IMR-90 (cell line): ENCODE measurements at regions not wholly inside any gene's neighbourhood (a gene's known extent, or its start where the extent isn't known, plus 50 kb on each side); places are given as distances from the start of the nearest gene placed in this dataset.

Source experiments
- ATAC-seq: fragments of 200-7000 bp; cut with Tn5 transposase; 2 replicates; pipeline ENCODE4 v1.9.1; 2020; ENCODE audit warnings: low read depth, mild to moderate bottlenecking, moderate library complexity
- BruUV-seq: library from RNA; stranded (reverse); fragments of 400-500 nt; replicated peaks from 2 replicates; lab custom pipeline; 2021; lab: Mats Ljungman, UMichigan
- CTCF ChIA-PET: fragments of 300-600 bp; formaldehyde crosslinking; extraction: SDS; loops from one replicate; lab custom pipeline; 2021; ENCODE audit warnings: antibody characterized with exemption; lab: Yijun Ruan, JAX
- POLR2A ChIA-PET: fragments of 300-600 bp; sonication (Branson Sonifier 250); formaldehyde crosslinking; loops from one replicate; lab custom pipeline; 2022; ENCODE audit warnings: antibody characterized with exemption; ENCODE audit not compliant: unreplicated experiment; lab: Charles Lee
- DNase-seq: peaks from one replicate; pipeline ENCODE4 v3.0.0; 2013
- H2AFZ ChIP-seq: replicated peaks from 2 replicates; pipeline ENCODE3; 2013; ENCODE audit warnings: low read length, mild to moderate bottlenecking; ENCODE audit not compliant: poor library complexity
- H2AK5ac ChIP-seq: 2 replicates; pipeline ENCODE4 v1.6.1; 2013; ENCODE audit warnings: low read depth, low read length, inconsistent platforms
- H2AK9ac ChIP-seq: replicated peaks from 2 replicates; pipeline ENCODE3; 2013; ENCODE audit warnings: mild to moderate bottlenecking, low read depth, low read length, moderate library complexity; ENCODE audit not compliant: poor library complexity
- H2BK120ac ChIP-seq: 2 replicates; pipeline ENCODE4 v1.6.1; 2013; ENCODE audit warnings: low read depth, low read length, inconsistent platforms
- H2BK15ac ChIP-seq: 3 replicates; pipeline ENCODE4 v1.6.1; 2013; ENCODE audit warnings: low read depth, low read length, inconsistent platforms
- H2BK20ac ChIP-seq: 2 replicates; pipeline ENCODE4 v1.6.1; 2013; ENCODE audit warnings: low read depth, mild to moderate bottlenecking, inconsistent platforms, low read length, moderate library complexity
- H2BK5ac ChIP-seq: 2 replicates; pipeline ENCODE4 v1.6.1; 2013; ENCODE audit warnings: mild to moderate bottlenecking, low read depth, low read length, inconsistent platforms; ENCODE audit not compliant: poor library complexity, severe bottlenecking
- H3K14ac ChIP-seq: replicated peaks from 2 replicates; pipeline ENCODE4 v1.6.1; 2013; ENCODE audit warnings: low read depth, low read length, inconsistent platforms
- H3K18ac ChIP-seq: 2 replicates; pipeline ENCODE4 v1.6.1; 2013; ENCODE audit warnings: low read depth, low read length, control low read depth
- H3K23ac ChIP-seq: 2 replicates; pipeline ENCODE4 v1.6.1; 2013; ENCODE audit warnings: low read depth, low read length, inconsistent platforms
- H3K27ac ChIP-seq: 2 replicates; pipeline ENCODE4 v1.5.1; 2013; ENCODE audit warnings: mild to moderate bottlenecking, control low read depth, low read length; ENCODE audit not compliant: insufficient read depth
- H3K27me3 ChIP-seq: 2 replicates; pipeline ENCODE4 v1.6.1; 2013; ENCODE audit warnings: low read length; ENCODE audit not compliant: control insufficient read depth, insufficient read depth
- H3K36me3 ChIP-seq: 2 replicates; pipeline ENCODE4 v1.6.1; 2013; ENCODE audit warnings: low read length, mixed read lengths; ENCODE audit not compliant: control insufficient read depth, insufficient read depth
- H3K4ac ChIP-seq: 2 replicates; pipeline ENCODE4 v1.6.1; 2013; ENCODE audit warnings: low read depth, low read length, inconsistent platforms
- H3K4me1 ChIP-seq: 2 replicates; pipeline ENCODE4 v1.6.1; 2013; ENCODE audit warnings: low read length, mixed read lengths; ENCODE audit not compliant: control insufficient read depth, insufficient read depth
- H3K4me2 ChIP-seq: 2 replicates; pipeline ENCODE4 v1.6.1; 2013; ENCODE audit warnings: low read depth, mild to moderate bottlenecking, control low read depth, low read length, moderate library complexity
- H3K4me3 ChIP-seq: 2 replicates; pipeline ENCODE4 v1.5.1; 2013; ENCODE audit warnings: low read depth, mild to moderate bottlenecking, control low read depth, low read length, moderate library complexity; ENCODE audit not compliant: insufficient read depth
- H3K56ac ChIP-seq: 2 replicates; pipeline ENCODE4 v1.6.1; 2013; ENCODE audit warnings: low read length, inconsistent platforms; ENCODE audit not compliant: insufficient read depth; ENCODE audit errors: extremely low read depth
- H3K79me1 ChIP-seq, 2 experiments: 2 replicates each; pipeline ENCODE4 v1.6.1; 2013; ENCODE audit warnings: low read length in 2 of 2, inconsistent platforms in 1 of 2, low read depth in 1 of 2
- H3K9ac ChIP-seq: 2 replicates; pipeline ENCODE4 v1.6.1; 2013; ENCODE audit warnings: low read depth, low read length, control low read depth
- H3K9me1 ChIP-seq: 2 replicates; pipeline ENCODE4 v1.6.1; 2013; ENCODE audit warnings: low read length, inconsistent platforms; ENCODE audit not compliant: insufficient read depth
- H3K9me3 ChIP-seq: 2 replicates; pipeline ENCODE4 v1.6.1; 2013; ENCODE audit warnings: low read length; ENCODE audit not compliant: control insufficient read depth, insufficient read depth
- H4K20me1 ChIP-seq: 2 replicates; pipeline ENCODE4 v1.6.1; 2013; ENCODE audit warnings: low read length, inconsistent platforms; ENCODE audit not compliant: insufficient read depth
- H4K5ac ChIP-seq: 2 replicates; pipeline ENCODE4 v1.6.1; 2013; ENCODE audit warnings: mild to moderate bottlenecking, low read depth, low read length, control low read depth
- H4K8ac ChIP-seq, 2 experiments: 2 replicates each; pipeline ENCODE4 v1.6.1; 2013; ENCODE audit warnings: low read depth in 2 of 2, low read length in 2 of 2, control low read depth in 1 of 2, inconsistent platforms in 1 of 2
- H4K91ac ChIP-seq: 2 replicates; pipeline ENCODE4 v1.6.1; 2013; ENCODE audit warnings: low read depth, low read length, inconsistent platforms; ENCODE audit not compliant: insufficient read depth
- BHLHE40 ChIP-seq: fragments of 150-350 bp; IDR thresholded peaks from 2 replicates; pipeline ENCODE4 v1.6.1; 2016; ENCODE audit warnings: mild to moderate bottlenecking, low read depth, low read length
- FOS ChIP-seq: fragments of 150-350 bp; IDR thresholded peaks from 2 replicates; pipeline ENCODE4 v1.6.1; 2016; ENCODE audit warnings: low read depth, low read length
- MAZ ChIP-seq: IDR thresholded peaks from 2 replicates; pipeline ENCODE4 v1.6.1; 2012; ENCODE audit warnings: low read depth, mild to moderate bottlenecking, low read length, improper control_type of control experiment, moderate library complexity, borderline replicate concordance
- RAD21 ChIP-seq: IDR thresholded peaks from 2 replicates; pipeline ENCODE4 v1.6.1; 2012; ENCODE audit warnings: low read length, improper control_type of control experiment
- RCOR1 ChIP-seq: IDR thresholded peaks from 2 replicates; pipeline ENCODE4 v1.6.1; 2012; ENCODE audit warnings: mild to moderate bottlenecking, low read length, improper control_type of control experiment; ENCODE audit not compliant: insufficient replicate concordance
- SMC3 ChIP-seq: fragments of 150-350 bp; IDR thresholded peaks from 2 replicates; pipeline ENCODE4 v1.6.1; 2016; ENCODE audit warnings: low read depth, mild to moderate bottlenecking, antibody characterized with exemption, low read length, moderate library complexity
- WGBS, 2 experiments: methylation state at CpG; one replicate each; pipeline versions ENCODE4 v1.1.5 to v1.1.7; 2013; ENCODE audit warnings: missing lambda C conversion rate in 2 of 2; ENCODE audit not compliant: insufficient read length in 1 of 2; ENCODE audit errors: extremely low coverage in 2 of 2; 5-methylcytosine and 5-hydroxymethylcytosine counted together
- dilution Hi-C: fragments of 300-500 bp; cut with HindIII; formaldehyde crosslinking; loops from one replicate; pipeline ENCODE4 v1.14.3; 2018; ENCODE audit warnings: low sequenced_read_pairs; ENCODE audit not compliant: unreplicated experiment
- in situ Hi-C: fragments of 300-500 bp; cut with MboI; formaldehyde crosslinking; loops from 3 replicates; pipeline ENCODE4 v1.14.3; 2019; ENCODE audit warnings: low sequenced_read_pairs, inconsistent platforms, mixed read lengths
- intact Hi-C: fragments of 100-400 bp; cut with micrococcal nuclease; formaldehyde crosslinking; loops from 2 replicates; pipeline ENCODE4 v1.10.0; 2022
- TF ChIP-seq, protein P1 (sequence below): fragments of 150-350 bp; IDR thresholded peaks from 2 replicates; pipeline ENCODE4 v1.6.1; 2017; ENCODE audit warnings: mild to moderate bottlenecking, antibody characterized with exemption, low read length, low read depth

GRCh38 chr7:149638566-149639320, 134.6 kb downstream of the ZNF467 start:
- no peaks in the 10 kb centered on the region for H3K4me1 ChIP-seq
- no peak overlapping the region for H3K14ac ChIP-seq
- H3K79me1 ChIP-seq = no peaks in the 10 kb centered on the region
- no peaks in the 10 kb centered on the region for H3K9me1 ChIP-seq
- H4K8ac ChIP-seq = no peak overlapping the region
- H3K9ac ChIP-seq = no peak overlapping the region
- no peak overlapping the region for H2AFZ ChIP-seq
- H2AK9ac ChIP-seq = no peak overlapping the region
- H3K4me2 ChIP-seq = no peak overlapping the region
- no peak overlapping the region for H3K56ac ChIP-seq
- H3K23ac ChIP-seq = no peak overlapping the region
- H2BK5ac ChIP-seq = no peak overlapping the region
- H3K4me3 ChIP-seq = no peak overlapping the region
- POLR2A ChIA-PET = no interaction called here
- DNase-seq (no peak), ATAC-seq (no peak)
- intact Hi-C loops (no loop called here), in situ Hi-C loops (no loop called here), dilution Hi-C loops (no loop called here)
- no peak overlapping the region for H3K18ac ChIP-seq
- H2AK5ac ChIP-seq = no peak overlapping the region
- no peak overlapping the region for H2BK20ac ChIP-seq
- peaks cover 18% of the 10 kb centered on the region for H3K27me3 ChIP-seq
- no peak overlapping the region for H3K27ac ChIP-seq
- no peak overlapping the region for H4K5ac ChIP-seq
- CTCF ChIA-PET = no interaction called here
- TF ChIP-seq FOS = no peak
- no peak for TF ChIP-seq SMC3
- no peak for TF ChIP-seq BHLHE40
- no peak for TF ChIP-seq RAD21
- TF ChIP-seq, protein P1, sequence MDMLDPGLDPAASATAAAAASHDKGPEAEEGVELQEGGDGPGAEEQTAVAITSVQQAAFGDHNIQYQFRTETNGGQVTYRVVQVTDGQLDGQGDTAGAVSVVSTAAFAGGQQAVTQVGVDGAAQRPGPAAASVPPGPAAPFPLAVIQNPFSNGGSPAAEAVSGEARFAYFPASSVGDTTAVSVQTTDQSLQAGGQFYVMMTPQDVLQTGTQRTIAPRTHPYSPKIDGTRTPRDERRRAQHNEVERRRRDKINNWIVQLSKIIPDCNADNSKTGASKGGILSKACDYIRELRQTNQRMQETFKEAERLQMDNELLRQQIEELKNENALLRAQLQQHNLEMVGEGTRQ = no peak
- no peak for TF ChIP-seq MAZ
- TF ChIP-seq RCOR1 = no peak
- no peaks in the 10 kb centered on the region for H3K36me3 ChIP-seq
- H3K4ac ChIP-seq = no peak overlapping the region
- H4K20me1 ChIP-seq = no peaks in the 10 kb centered on the region
- no peak overlapping the region for H2BK120ac ChIP-seq
- no peak overlapping the region for H4K91ac ChIP-seq
- WGBS, 2 experiments = 50% methylated on average over 1 of the region's 5 CpGs; no CpG with 5 or more reads in 1 of the 2 experiments
- no peaks in the 10 kb centered on the region for H3K9me3 ChIP-seq
- H2BK15ac ChIP-seq = no peak overlapping the region
- no TSS peak for BruUV-seq
